ENCODE measurements at regions not wholly inside any gene's neighbourhood (a gene's known extent, or its start where the extent isn't known, plus 50 kb on each side); places are given as distances from the start of the nearest gene placed in this dataset.

- DNase-seq (ENCODE audit: low read depth, low spot score) = peak; percentile 96
- H3K27me3 ChIP-seq (ENCODE audit: control insufficient read depth in 2 of 2, insufficient read depth in 2 of 2, low read length in 2 of 2) = no peaks in the 10 kb centered on the region
- no peaks in the 10 kb centered on the region for H3K9me3 ChIP-seq (replicated peaks; ENCODE audit: control insufficient read depth, insufficient read depth, low read length)
- ChIA-PET POLR2A (no interaction called here), CTCF (no interaction called here)
- intact Hi-C loops (cut with micrococcal nuclease) = no loop called here
- TF ChIP-seq JUN (IDR thresholded peaks at IDR 0.05; ENCODE audit: borderline replicate concordance, insufficient read depth, insufficient read length, low read depth) = peak; percentile 72
- no peak for TF ChIP-seq EZH2 (IDR thresholded peaks at IDR 0.05; ENCODE audit: borderline replicate concordance, low read depth, low read length, severe bottlenecking)
- no peak overlapping the region for H3K27ac ChIP-seq (ENCODE audit: insufficient read depth, low read depth, low read length)
- H3K4me2 ChIP-seq (ENCODE audit: insufficient read depth, low read length) = no peak overlapping the region
- no peaks in the 10 kb centered on the region for H3K36me3 ChIP-seq (ENCODE audit: control insufficient read depth in 2 of 2, extremely low read depth in 1 of 2, insufficient read depth in 2 of 2, low read length in 2 of 2)
- no TSS peak for BruUV-seq (replicated peaks)
- no peak overlapping the region for H2AFZ ChIP-seq (ENCODE audit: low read depth, low read length)
- peak; percentile 26 for FAIRE-seq
- H3K4me3 ChIP-seq (replicated peaks in 1 of 3; ENCODE audit: insufficient read depth in 1 of 3, low read depth in 1 of 3, low read length in 3 of 3) = no peak overlapping the region
- no peak overlapping the region for H3K9ac ChIP-seq (replicated peaks; ENCODE audit: extremely low read depth, insufficient read depth, low read length)
- H3K9me1 ChIP-seq (replicated peaks; ENCODE audit: control insufficient read depth, extremely low read depth, insufficient read depth, low read length) = no peaks in the 10 kb centered on the region
- no peaks in the 10 kb centered on the region for H4K20me1 ChIP-seq (replicated peaks; ENCODE audit: control insufficient read depth, extremely low read depth, insufficient read depth, low read length)
- peaks cover 11% of the 10 kb centered on the region for H3K4me1 ChIP-seq (ENCODE audit: control insufficient read depth, extremely low read depth, insufficient read depth, low read length)
- H3K79me2 ChIP-seq (ENCODE audit: control insufficient read depth, insufficient read depth, low read length) = no peaks in the 10 kb centered on the region
- dilution Hi-C loops (cut with MboI; ENCODE audit: extremely low pct_ligation_motif_present, low sequenced_read_pairs) = no loop called here
Measured at GRCh38 chr4:16418814-16419213, 192.5 kb upstream of the TAPT1 start.

GRCh38 chr4:16417198-16417597 is 190.9 kb upstream of the TAPT1 start:
- no peak for TF ChIP-seq MYC (IDR thresholded peaks at IDR 0.05; ENCODE audit: low read depth, low read length)
- TF ChIP-seq POLR2AphosphoS5 (IDR thresholded peaks at IDR 0.05; ENCODE audit: insufficient read depth, low read depth, low read length) = no peak
- no peak for TF ChIP-seq POLR2A (IDR thresholded peaks at IDR 0.05; ENCODE audit: low read depth, low read length)
- BruUV-seq (replicated peaks) = no TSS peak
- H4K20me1 ChIP-seq (replicated peaks; ENCODE audit: control insufficient read depth, extremely low read depth, insufficient read depth, low read length) = no peaks in the 10 kb centered on the region
- POLR2A ChIA-PET = no interaction called here
- H3K4me2 ChIP-seq (ENCODE audit: insufficient read depth, low read length) = no peak overlapping the region
- peak; percentile 80 for DNase-seq (ENCODE audit: low read depth, low spot score)
- no peak overlapping the region for H3K4me3 ChIP-seq (replicated peaks in 1 of 3; ENCODE audit: insufficient read depth in 1 of 3, low read depth in 1 of 3, low read length in 3 of 3)
- no peaks in the 10 kb centered on the region for H3K9me1 ChIP-seq (replicated peaks; ENCODE audit: control insufficient read depth, extremely low read depth, insufficient read depth, low read length)
- H2AFZ ChIP-seq (ENCODE audit: low read depth, low read length) = no peak overlapping the region
- FAIRE-seq = no peak
- H3K9ac ChIP-seq (replicated peaks; ENCODE audit: extremely low read depth, insufficient read depth, low read length) = no peak overlapping the region
- no peaks in the 10 kb centered on the region for H3K79me2 ChIP-seq (ENCODE audit: control insufficient read depth, insufficient read depth, low read length)
- dilution Hi-C loops (cut with MboI; ENCODE audit: extremely low pct_ligation_motif_present, low sequenced_read_pairs) = no loop called here
- no peaks in the 10 kb centered on the region for H3K9me3 ChIP-seq (replicated peaks; ENCODE audit: control insufficient read depth, insufficient read depth, low read length)
- H3K4me1 ChIP-seq (ENCODE audit: control insufficient read depth, extremely low read depth, insufficient read depth, low read length) = peaks cover 11% of the 10 kb centered on the region
- no peak overlapping the region for H3K27ac ChIP-seq (ENCODE audit: insufficient read depth, low read depth, low read length)
- H3K27me3 ChIP-seq (ENCODE audit: control insufficient read depth in 2 of 2, insufficient read depth in 2 of 2, low read length in 2 of 2) = peaks cover 0 to 3% of the 10 kb centered on the region in 2 experiments
- intact Hi-C loops (cut with micrococcal nuclease) = no loop called here
- no peaks in the 10 kb centered on the region for H3K36me3 ChIP-seq (ENCODE audit: control insufficient read depth in 2 of 2, extremely low read depth in 1 of 2, insufficient read depth in 2 of 2, low read length in 2 of 2)
- CTCF ChIA-PET = no interaction called here

Measured in endothelial cell of umbilical vein (primary cell).